Smooth muscle cell (in vitro differentiated cells): ENCODE measurements at regions not wholly inside any gene's neighbourhood (a gene's known extent, or its start where the extent isn't known, plus 50 kb on each side); places are given as distances from the start of the nearest gene placed in this dataset.
"Not testable (repeated sequence)": the region's sequence is repeated elsewhere in the genome, so short reads cannot be mapped to it uniquely, and the experiment has no call there.

Experiments used
- DNase-seq: peaks from one replicate; lab custom pipeline; 2025; ENCODE audit not compliant: unreplicated experiment; lab: John Stamatoyannopoulos, UW
- H2AFZ ChIP-seq: fragments of 200-600 bp; sonication (generic); 2 replicates; pipeline ENCODE4 v1.6.0; 2016; ENCODE audit warnings: antibody characterized with exemption, low read depth, mild to moderate bottlenecking
- H3F3A ChIP-seq: fragments of 200-600 bp; sonication (generic); 2 replicates; pipeline ENCODE4 v1.6.0; 2017; ENCODE audit warnings: antibody characterized with exemption, low read depth
- H3K27ac ChIP-seq: fragments of 200-600 bp; sonication (generic); 2 replicates; pipeline ENCODE4 v1.5.1; 2016; ENCODE audit warnings: low read depth, mild to moderate bottlenecking
- H3K27me3 ChIP-seq: fragments of 200-600 bp; sonication (generic); 2 replicates; pipeline ENCODE4 v1.6.1; 2016; ENCODE audit warnings: low read depth, mild to moderate bottlenecking
- H3K36me3 ChIP-seq: fragments of 200-600 bp; sonication (generic); 2 replicates; pipeline ENCODE4 v1.5.1; 2016; ENCODE audit warnings: low read depth
- H3K4me1 ChIP-seq: fragments of 200-600 bp; sonication (generic); 2 replicates; pipeline ENCODE4 v1.5.1; 2016; ENCODE audit warnings: low read depth
- H3K4me2 ChIP-seq: fragments of 200-600 bp; sonication (generic); 2 replicates; pipeline ENCODE4 v1.6.0; 2016; ENCODE audit warnings: mild to moderate bottlenecking
- H3K4me3 ChIP-seq: fragments of 200-600 bp; sonication (generic); 2 replicates; pipeline ENCODE4 v1.5.1; 2016; ENCODE audit warnings: mild to moderate bottlenecking
- H3K79me2 ChIP-seq: fragments of 200-600 bp; sonication (generic); 2 replicates; pipeline ENCODE4 v1.6.0; 2016; ENCODE audit warnings: low read depth, mild to moderate bottlenecking
- H3K9ac ChIP-seq: fragments of 200-600 bp; sonication (generic); 2 replicates; pipeline ENCODE4 v1.6.0; 2016; ENCODE audit warnings: low read depth
- H3K9me3 ChIP-seq: fragments of 200-600 bp; sonication (generic); replicated peaks from 2 replicates; pipeline ENCODE4 v1.5.1; 2016; ENCODE audit warnings: low read depth
- H4K20me1 ChIP-seq: fragments of 200-600 bp; sonication (generic); 2 replicates; pipeline ENCODE4 v1.6.0; 2016; ENCODE audit warnings: low read depth
- WGBS: methylation state at CpG from one replicate; pipeline ENCODE4 v1.1.7; 2016; ENCODE audit warnings: low lambda C conversion rate; 5-methylcytosine and 5-hydroxymethylcytosine counted together
- TF ChIP-seq, protein P1 (sequence below): fragments of 200-600 bp; sonication (generic); IDR thresholded peaks from 2 replicates; pipeline ENCODE4 v1.5.1; 2017; ENCODE audit warnings: borderline replicate concordance, mild to moderate bottlenecking, antibody characterized with exemption; ENCODE audit not compliant: insufficient read depth, poor library complexity, severe bottlenecking

DNA sequence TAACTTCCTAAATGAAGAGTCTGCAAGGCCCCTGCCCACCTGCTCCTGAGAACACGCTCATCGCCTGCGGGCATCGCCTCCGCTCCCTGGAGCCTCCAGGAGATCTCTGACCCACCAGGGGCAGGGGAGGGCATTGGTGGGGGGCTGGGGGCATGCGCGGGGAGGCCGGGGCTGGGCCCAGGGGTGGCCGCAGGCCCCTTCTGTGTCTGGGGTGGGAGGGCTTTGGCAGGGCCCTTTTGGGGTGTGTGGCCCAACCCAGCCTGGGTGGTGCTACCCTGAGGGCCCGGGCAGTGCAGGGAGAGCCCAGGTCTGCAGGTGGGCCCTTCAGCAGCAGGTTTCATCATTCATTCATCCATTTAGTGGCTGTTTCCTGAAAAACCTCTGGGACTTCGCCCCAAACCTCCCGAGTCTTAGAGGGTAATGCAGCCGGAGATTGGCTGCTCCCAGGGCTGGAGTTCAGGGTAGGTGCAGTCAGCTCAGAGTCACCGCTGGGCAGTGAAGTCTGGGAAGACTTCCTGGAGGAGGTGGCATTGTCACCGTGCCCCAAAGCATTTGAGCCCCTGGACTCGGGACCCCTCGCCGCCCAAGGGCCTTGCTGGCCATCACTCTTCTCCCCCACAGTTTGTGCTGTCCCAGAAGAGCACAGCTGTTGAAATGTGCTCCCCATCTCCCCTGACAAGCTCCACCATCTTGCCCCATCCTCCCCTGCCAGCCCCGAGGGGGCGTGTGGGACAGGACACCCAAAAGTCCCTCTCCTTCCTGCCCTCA lies 255.1 kb downstream of the PARP8 start:
- H3K27me3 ChIP-seq, result no peaks in the 10 kb centered on the region
- H2AFZ ChIP-seq, result no peak overlapping the region
- H3K9ac ChIP-seq, result no peak overlapping the region
- H3K79me2 ChIP-seq, result no peaks in the 10 kb centered on the region
- H3K4me1 ChIP-seq, result no peaks in the 10 kb centered on the region
- 97% methylated on average over 20 of the region's 20 CpGs for WGBS
- TF ChIP-seq, protein P1, sequence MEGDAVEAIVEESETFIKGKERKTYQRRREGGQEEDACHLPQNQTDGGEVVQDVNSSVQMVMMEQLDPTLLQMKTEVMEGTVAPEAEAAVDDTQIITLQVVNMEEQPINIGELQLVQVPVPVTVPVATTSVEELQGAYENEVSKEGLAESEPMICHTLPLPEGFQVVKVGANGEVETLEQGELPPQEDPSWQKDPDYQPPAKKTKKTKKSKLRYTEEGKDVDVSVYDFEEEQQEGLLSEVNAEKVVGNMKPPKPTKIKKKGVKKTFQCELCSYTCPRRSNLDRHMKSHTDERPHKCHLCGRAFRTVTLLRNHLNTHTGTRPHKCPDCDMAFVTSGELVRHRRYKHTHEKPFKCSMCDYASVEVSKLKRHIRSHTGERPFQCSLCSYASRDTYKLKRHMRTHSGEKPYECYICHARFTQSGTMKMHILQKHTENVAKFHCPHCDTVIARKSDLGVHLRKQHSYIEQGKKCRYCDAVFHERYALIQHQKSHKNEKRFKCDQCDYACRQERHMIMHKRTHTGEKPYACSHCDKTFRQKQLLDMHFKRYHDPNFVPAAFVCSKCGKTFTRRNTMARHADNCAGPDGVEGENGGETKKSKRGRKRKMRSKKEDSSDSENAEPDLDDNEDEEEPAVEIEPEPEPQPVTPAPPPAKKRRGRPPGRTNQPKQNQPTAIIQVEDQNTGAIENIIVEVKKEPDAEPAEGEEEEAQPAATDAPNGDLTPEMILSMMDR, result no peak
- no peak overlapping the region for H3K27ac ChIP-seq
- DNase-seq, result no peak
- H4K20me1 ChIP-seq, result no peaks in the 10 kb centered on the region
- H3F3A ChIP-seq, result no peaks in the 10 kb centered on the region
- H3K9me3 ChIP-seq, result no peaks in the 10 kb centered on the region
- no peak overlapping the region for H3K4me3 ChIP-seq
- no peaks in the 10 kb centered on the region for H3K36me3 ChIP-seq
- no peak overlapping the region for H3K4me2 ChIP-seq

- H3K27ac ChIP-seq, H3K9me3 ChIP-seq, H3F3A ChIP-seq, H3K9ac ChIP-seq, H3K79me2 ChIP-seq, H3K4me3 ChIP-seq, H3K27me3 ChIP-seq, H3K4me1 ChIP-seq, H4K20me1 ChIP-seq, H3K36me3 ChIP-seq, DNase-seq: not testable (repeated sequence)
- Histone ChIP-seq H3K4me2 (peak overlapping the region; percentile 74), H2AFZ (peak overlapping the region; percentile 58)
- TF ChIP-seq, protein P1, result peak; percentile 88
- WGBS, result 44% methylated on average over 33 of the region's 37 CpGs
Observed at GRCh38 chr5:50922134-50922941, 255.9 kb downstream of the PARP8 start.

DNA sequence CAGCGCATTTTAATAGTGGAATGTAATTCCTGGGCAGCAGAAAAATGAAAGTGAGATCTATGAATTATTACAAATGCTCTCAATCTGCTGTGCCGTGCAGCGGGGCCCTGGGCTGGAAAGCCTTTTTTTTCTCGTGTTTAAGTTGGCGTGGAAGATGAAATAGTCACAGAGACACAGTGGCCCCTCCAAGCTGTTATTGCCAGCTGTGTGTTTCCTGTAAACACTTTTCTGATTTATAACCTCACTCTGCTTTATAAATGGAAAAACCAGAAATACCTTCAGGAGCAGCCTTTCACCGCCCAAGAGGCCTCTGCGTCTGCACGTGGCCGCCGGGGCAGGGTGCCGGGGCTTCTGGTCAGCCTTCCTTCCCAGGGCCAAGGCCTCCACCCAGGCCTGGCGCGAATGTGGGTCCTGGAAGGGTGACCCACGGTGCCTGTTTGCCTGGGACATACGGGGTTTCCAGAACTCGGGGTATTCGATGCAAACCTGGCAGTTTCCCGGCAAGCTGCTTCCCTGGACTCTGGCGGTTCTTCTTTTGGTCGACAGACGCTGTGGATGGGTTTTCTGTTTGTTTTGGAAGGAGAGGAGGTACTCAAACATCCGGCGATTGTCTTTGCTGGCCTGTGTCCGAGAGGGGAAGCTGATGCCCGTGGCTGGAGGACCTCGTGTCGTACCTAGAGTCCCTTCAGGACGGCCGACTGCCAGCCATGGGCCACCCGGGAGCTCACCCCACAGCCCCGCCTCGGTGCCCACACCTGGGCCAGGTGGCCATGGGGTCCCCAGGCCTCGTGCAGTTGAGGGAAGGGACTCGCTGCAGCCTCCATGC lies 256.7 kb downstream of the PARP8 start:
- Histone ChIP-seq H4K20me1 (no peaks in the 10 kb centered on the region), H3K27ac (no peak overlapping the region), H3K27me3 (no peaks in the 10 kb centered on the region), H2AFZ (peak overlapping the region; percentile 58), H3K4me2 (peak overlapping the region; percentile 74), H3K4me3 (no peak overlapping the region), H3K79me2 (no peaks in the 10 kb centered on the region), H3K4me1 (no peaks in the 10 kb centered on the region), H3F3A (no peaks in the 10 kb centered on the region), H3K9me3 (no peaks in the 10 kb centered on the region), H3K36me3 (no peaks in the 10 kb centered on the region), H3K9ac (no peak overlapping the region)
- DNase-seq, result no peak
- TF ChIP-seq, protein P1, result no peak
- WGBS, result 92% methylated on average over 32 of the region's 34 CpGs
